DOHH2 (cell line): ENCODE measurements at regions not wholly inside any gene's neighbourhood (a gene's known extent, or its start where the extent isn't known, plus 50 kb on each side); places are given as distances from the start of the nearest gene placed in this dataset.

Experiments
- H3F3A ChIP-seq: fragments of 200-600 bp; sonication (generic), shearing (Covaris generic); 2 replicates; pipeline ENCODE4 v1.6.0; 2016; ENCODE audit warnings: antibody characterized with exemption, mild to moderate bottlenecking; ENCODE audit not compliant: control insufficient read depth, insufficient read depth
- H3K27ac ChIP-seq: fragments of 200-600 bp; sonication (generic); 2 replicates; pipeline ENCODE4 v1.5.1; 2014; ENCODE audit warnings: low read depth, mild to moderate bottlenecking, low read length, moderate library complexity
- H3K27me3 ChIP-seq: fragments of 200-600 bp; sonication (generic); 2 replicates; pipeline ENCODE4 v1.6.1; 2014; ENCODE audit warnings: mild to moderate bottlenecking, low read length, mixed read lengths; ENCODE audit not compliant: control insufficient read depth
- H3K36me3 ChIP-seq: fragments of 200-600 bp; sonication (generic); 2 replicates; pipeline ENCODE4 v1.6.1; 2014; ENCODE audit warnings: mild to moderate bottlenecking, low read length, moderate library complexity, mixed read lengths; ENCODE audit not compliant: control insufficient read depth
- H3K4me1 ChIP-seq: fragments of 200-600 bp; sonication (generic); 2 replicates; pipeline ENCODE4 v1.6.1; 2014; ENCODE audit warnings: mild to moderate bottlenecking, low read length, mixed read lengths; ENCODE audit not compliant: control insufficient read depth
- H3K4me2 ChIP-seq: fragments of 200-600 bp; sonication (generic); 2 replicates; pipeline ENCODE4 v1.6.0; 2014; ENCODE audit warnings: mild to moderate bottlenecking, low read length, moderate library complexity
- H3K4me3 ChIP-seq: fragments of 200-600 bp; sonication (generic); 2 replicates; pipeline ENCODE4 v1.5.1; 2014; ENCODE audit warnings: mild to moderate bottlenecking, low read length, mixed read lengths
- H3K79me2 ChIP-seq: fragments of 200-600 bp; sonication (generic); 2 replicates; pipeline ENCODE4 v1.6.1; 2014; ENCODE audit warnings: mild to moderate bottlenecking, low read length, mixed read lengths; ENCODE audit not compliant: control insufficient read depth
- H3K9me2 ChIP-seq: fragments of 200-600 bp; sonication (generic); replicated peaks from 2 replicates; pipeline ENCODE4 v1.6.1; 2014; ENCODE audit warnings: mild to moderate bottlenecking, low read length, mixed read lengths; ENCODE audit not compliant: control insufficient read depth
- H3K9me3 ChIP-seq: fragments of 200-600 bp; sonication (generic); 2 replicates; pipeline ENCODE4 v1.6.1; 2014; ENCODE audit warnings: antibody characterized with exemption, low read length, mixed read lengths; ENCODE audit not compliant: control insufficient read depth, insufficient read depth
- H4K20me1 ChIP-seq: fragments of 200-600 bp; sonication (generic); 2 replicates; pipeline ENCODE4 v1.6.0; 2014; ENCODE audit warnings: low read depth, mild to moderate bottlenecking, antibody characterized with exemption, low read length, moderate library complexity; ENCODE audit not compliant: control insufficient read depth, insufficient read depth
- CTCF ChIP-seq: fragments of 200-600 bp; sonication (generic); IDR thresholded peaks from one replicate; pipeline ENCODE4 v1.5.1; 2014; ENCODE audit warnings: antibody characterized with exemption, mild to moderate bottlenecking, low read depth, low read length; ENCODE audit not compliant: poor library complexity, severe bottlenecking
- EZH2phosphoT487 ChIP-seq: fragments of 200-600 bp; sonication (generic); IDR thresholded peaks from 2 replicates; pipeline ENCODE4 v1.6.1; 2017; ENCODE audit warnings: borderline replicate concordance, mild to moderate bottlenecking, antibody characterized with exemption, low read length, moderate library complexity, mixed read lengths

GRCh38 chr10:117796130-117796745 lies 250.5 kb downstream of the RAB11FIP2 start:
- H3K27me3 ChIP-seq = no peaks in the 10 kb centered on the region
- no peaks in the 10 kb centered on the region for H3F3A ChIP-seq
- H3K9me3 ChIP-seq = no peaks in the 10 kb centered on the region

GRCh38 chr10:117797296-117797695 lies 249.4 kb downstream of the RAB11FIP2 start:
- H3K4me1 ChIP-seq = no peaks in the 10 kb centered on the region
- H3K27me3 ChIP-seq = no peaks in the 10 kb centered on the region
- no peak overlapping the region for H3K4me2 ChIP-seq
- no peaks in the 10 kb centered on the region for H4K20me1 ChIP-seq
- TF ChIP-seq EZH2phosphoT487 (no peak), CTCF (no peak)
- no peaks in the 10 kb centered on the region for H3F3A ChIP-seq
- no peak overlapping the region for H3K27ac ChIP-seq
- no peaks in the 10 kb centered on the region for H3K9me3 ChIP-seq
- H3K36me3 ChIP-seq = no peaks in the 10 kb centered on the region
- no peak overlapping the region for H3K4me3 ChIP-seq
- H3K79me2 ChIP-seq = no peaks in the 10 kb centered on the region
- no peaks in the 10 kb centered on the region for H3K9me2 ChIP-seq

More at GRCh38 chr10:117796130-117796745, 250.5 kb downstream of the RAB11FIP2 start:
- no peaks in the 10 kb centered on the region for H3K36me3 ChIP-seq
- no peak overlapping the region for H3K4me3 ChIP-seq
- no peak overlapping the region for H3K27ac ChIP-seq
- no peak overlapping the region for H3K4me2 ChIP-seq
- H3K79me2 ChIP-seq = no peaks in the 10 kb centered on the region
- TF ChIP-seq EZH2phosphoT487 (no peak), CTCF (no peak)
- H3K9me2 ChIP-seq = no peaks in the 10 kb centered on the region
- no peaks in the 10 kb centered on the region for H3K4me1 ChIP-seq
- H4K20me1 ChIP-seq = no peaks in the 10 kb centered on the region

GRCh38 chr10:117801691-117802090 lies 245.1 kb downstream of the RAB11FIP2 start:
- Histone ChIP-seq H3K4me3 (no peak overlapping the region), H3K4me2 (no peak overlapping the region), H3K36me3 (no peaks in the 10 kb centered on the region), H3K9me2 (no peaks in the 10 kb centered on the region), H3F3A (no peaks in the 10 kb centered on the region), H3K27me3 (no peaks in the 10 kb centered on the region), H3K79me2 (no peaks in the 10 kb centered on the region), H3K27ac (no peak overlapping the region), H4K20me1 (no peaks in the 10 kb centered on the region), H3K9me3 (no peaks in the 10 kb centered on the region), H3K4me1 (no peaks in the 10 kb centered on the region)
- TF ChIP-seq EZH2phosphoT487 (no peak), CTCF (no peak)
